Prostate gland (tissue), 2 donors: ENCODE measurements at regions not wholly inside any gene's neighbourhood (a gene's known extent, or its start where the extent isn't known, plus 50 kb on each side); places are given as distances from the start of the nearest gene placed in this dataset.

Source experiments
- POLR2A ChIP-seq: fragments of 450-650 bp; IDR thresholded peaks from one replicate; pipeline ENCODE4 v1.6.1; 2016; ENCODE audit warnings: antibody characterized with exemption, mild to moderate bottlenecking
- TF ChIP-seq, protein P1 (sequence below), 4 experiments: fragments of 200-600 bp in 2 of 4; fragments of 450-650 bp in 2 of 4; sonication (generic) in 2 of 4; IDR thresholded peaks; 1 replicate in 3 of 4; 2 replicates in 1 of 4; pipeline ENCODE4 v1.5.1; 2016 to 2019; ENCODE audit warnings: antibody characterized with exemption in 4 of 4, mild to moderate bottlenecking in 2 of 4, moderate library complexity in 2 of 4

DNA sequence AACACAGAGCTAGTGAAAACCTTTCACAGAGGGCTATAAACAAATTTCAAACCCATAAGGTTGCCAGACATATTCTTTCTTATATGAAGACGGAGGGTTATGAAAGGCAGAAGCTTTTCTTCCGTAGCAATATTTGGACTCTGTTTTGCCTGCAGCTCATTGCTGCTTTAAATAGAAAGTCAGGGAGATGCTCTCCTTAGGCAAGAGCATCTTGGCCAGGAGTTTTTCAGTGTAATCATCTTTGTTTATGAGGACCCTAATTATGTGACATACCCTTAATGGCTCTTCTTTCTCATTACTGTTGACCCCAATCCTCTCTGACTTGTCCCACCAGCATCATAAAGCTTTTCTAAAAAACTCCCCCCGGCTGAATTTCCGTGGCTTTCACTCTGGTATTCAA, 433.4 kb upstream of the NRXN1 start:
- TF ChIP-seq, protein P1, sequence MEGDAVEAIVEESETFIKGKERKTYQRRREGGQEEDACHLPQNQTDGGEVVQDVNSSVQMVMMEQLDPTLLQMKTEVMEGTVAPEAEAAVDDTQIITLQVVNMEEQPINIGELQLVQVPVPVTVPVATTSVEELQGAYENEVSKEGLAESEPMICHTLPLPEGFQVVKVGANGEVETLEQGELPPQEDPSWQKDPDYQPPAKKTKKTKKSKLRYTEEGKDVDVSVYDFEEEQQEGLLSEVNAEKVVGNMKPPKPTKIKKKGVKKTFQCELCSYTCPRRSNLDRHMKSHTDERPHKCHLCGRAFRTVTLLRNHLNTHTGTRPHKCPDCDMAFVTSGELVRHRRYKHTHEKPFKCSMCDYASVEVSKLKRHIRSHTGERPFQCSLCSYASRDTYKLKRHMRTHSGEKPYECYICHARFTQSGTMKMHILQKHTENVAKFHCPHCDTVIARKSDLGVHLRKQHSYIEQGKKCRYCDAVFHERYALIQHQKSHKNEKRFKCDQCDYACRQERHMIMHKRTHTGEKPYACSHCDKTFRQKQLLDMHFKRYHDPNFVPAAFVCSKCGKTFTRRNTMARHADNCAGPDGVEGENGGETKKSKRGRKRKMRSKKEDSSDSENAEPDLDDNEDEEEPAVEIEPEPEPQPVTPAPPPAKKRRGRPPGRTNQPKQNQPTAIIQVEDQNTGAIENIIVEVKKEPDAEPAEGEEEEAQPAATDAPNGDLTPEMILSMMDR (IDR thresholded peaks at IDR 0.05): no peak
- no peak for TF ChIP-seq POLR2A
